MM.1S (cell line): ENCODE measurements at regions not wholly inside any gene's neighbourhood (a gene's known extent, or its start where the extent isn't known, plus 50 kb on each side); places are given as distances from the start of the nearest gene placed in this dataset.

Experiments
- DNase-seq: peaks from one replicate; pipeline ENCODE4 v3.0.0-alpha.2; 2015
- H2AFZ ChIP-seq: fragments of 300-600 bp; sonication (generic); 2 replicates; pipeline ENCODE4 v1.6.0; 2016; ENCODE audit warnings: antibody characterized with exemption, low read length
- H3F3A ChIP-seq: fragments of 300-600 bp; sonication (generic); 2 replicates; pipeline ENCODE4 v1.6.1; 2016; ENCODE audit warnings: mild to moderate bottlenecking, antibody characterized with exemption, low read length, moderate library complexity, mixed read lengths; ENCODE audit not compliant: insufficient read depth
- H3K27ac ChIP-seq: fragments of 300-600 bp; sonication (generic); 2 replicates; pipeline ENCODE4 v1.5.1; 2016; ENCODE audit warnings: mild to moderate bottlenecking, low read length
- H3K27me3 ChIP-seq: fragments of 300-600 bp; sonication (generic); replicated peaks from 2 replicates; pipeline ENCODE4 v1.6.0; 2016; ENCODE audit warnings: low read length; ENCODE audit not compliant: insufficient read depth
- H3K36me3 ChIP-seq: fragments of 300-600 bp; sonication (generic); replicated peaks from 2 replicates; pipeline ENCODE4 v1.6.1; 2016; ENCODE audit warnings: mild to moderate bottlenecking, low read length, mixed read lengths; ENCODE audit not compliant: insufficient read depth
- H3K4me1 ChIP-seq: fragments of 300-600 bp; sonication (generic); 2 replicates; pipeline ENCODE4 v1.6.1; 2016; ENCODE audit warnings: low read length, mixed read lengths
- H3K4me2 ChIP-seq: fragments of 300-600 bp; sonication (generic); 2 replicates; pipeline ENCODE4 v1.6.0; 2016; ENCODE audit warnings: low read depth, low read length
- H3K4me3 ChIP-seq: fragments of 300-600 bp; sonication (generic); 2 replicates; pipeline ENCODE4 v1.5.1; 2016; ENCODE audit warnings: low read length, mixed read lengths
- H3K79me2 ChIP-seq: fragments of 300-600 bp; sonication (generic); 2 replicates; pipeline ENCODE4 v1.6.1; 2016; ENCODE audit warnings: mixed run types, low read length, mixed read lengths
- H3K9ac ChIP-seq: fragments of 300-600 bp; sonication (generic); 2 replicates; pipeline ENCODE4 v1.6.1; 2016; ENCODE audit warnings: low read length, mixed read lengths
- H3K9me2 ChIP-seq: fragments of 300-600 bp; sonication (generic); replicated peaks from 2 replicates; pipeline ENCODE4 v1.6.1; 2016; ENCODE audit warnings: mild to moderate bottlenecking, low read length, mixed read lengths; ENCODE audit not compliant: insufficient read depth
- H3K9me3 ChIP-seq: fragments of 300-600 bp; sonication (generic); replicated peaks from 2 replicates; pipeline ENCODE4 v1.6.1; 2016; ENCODE audit warnings: mild to moderate bottlenecking, low read length, mixed read lengths; ENCODE audit not compliant: insufficient read depth
- H4K20me1 ChIP-seq: fragments of 300-600 bp; sonication (generic); 2 replicates; pipeline ENCODE4 v1.6.1; 2016; ENCODE audit warnings: mild to moderate bottlenecking, low read length, moderate library complexity, mixed read lengths; ENCODE audit not compliant: insufficient read depth
- EZH2 ChIP-seq: fragments of 300-600 bp; sonication (generic); optimal IDR thresholded peaks from 2 replicates; pipeline ENCODE3; 2017; ENCODE audit warnings: low read depth, mild to moderate bottlenecking, antibody characterized with exemption, low read length, mixed read lengths
- EZH2phosphoT487 ChIP-seq: fragments of 300-600 bp; sonication (generic); IDR thresholded peaks from 2 replicates; pipeline ENCODE4 v1.6.1; 2018; ENCODE audit warnings: antibody characterized with exemption, low read length
- TF ChIP-seq, protein P1 (sequence below): fragments of 300-600 bp; sonication (generic); IDR thresholded peaks from 2 replicates; pipeline ENCODE4 v1.5.1; 2016; ENCODE audit warnings: antibody characterized with exemption, low read length, mixed read lengths

DNA sequence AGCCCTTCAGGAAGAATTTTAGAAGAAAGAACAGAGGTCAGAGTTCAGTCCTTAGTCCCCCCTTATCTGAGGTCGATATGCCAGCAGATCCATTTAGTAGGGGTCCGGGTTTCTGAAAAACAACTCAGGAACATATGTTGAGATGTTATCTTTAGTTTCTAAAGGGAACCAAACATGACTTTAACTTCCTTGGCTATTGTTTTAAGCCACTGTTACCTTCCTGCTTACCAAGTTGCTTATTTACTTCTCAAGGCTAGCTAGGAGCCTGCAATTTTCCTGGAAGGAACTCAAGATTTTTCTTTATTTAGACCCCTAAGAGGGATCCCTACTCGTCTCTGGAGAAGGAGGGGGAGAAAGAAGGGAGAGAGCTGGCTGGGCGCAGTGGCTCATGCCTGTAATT is 54.3 kb downstream of the KCNC4 start:
- Histone ChIP-seq H3K27me3 (no peaks in the 10 kb centered on the region), H3K9me2 (no peaks in the 10 kb centered on the region), H4K20me1 (no peaks in the 10 kb centered on the region), H3K27ac (no peak overlapping the region), H3K9me3 (no peaks in the 10 kb centered on the region), H3K79me2 (no peaks in the 10 kb centered on the region), H3K4me3 (no peak overlapping the region), H3F3A (no peaks in the 10 kb centered on the region), H3K4me1 (peaks cover 11% of the 10 kb centered on the region), H3K36me3 (no peaks in the 10 kb centered on the region), H2AFZ (no peak overlapping the region), H3K9ac (no peak overlapping the region), H3K4me2 (no peak overlapping the region)
- no peak for DNase-seq
- no peak for TF ChIP-seq EZH2
- no peak for TF ChIP-seq EZH2phosphoT487
- TF ChIP-seq, protein P1, sequence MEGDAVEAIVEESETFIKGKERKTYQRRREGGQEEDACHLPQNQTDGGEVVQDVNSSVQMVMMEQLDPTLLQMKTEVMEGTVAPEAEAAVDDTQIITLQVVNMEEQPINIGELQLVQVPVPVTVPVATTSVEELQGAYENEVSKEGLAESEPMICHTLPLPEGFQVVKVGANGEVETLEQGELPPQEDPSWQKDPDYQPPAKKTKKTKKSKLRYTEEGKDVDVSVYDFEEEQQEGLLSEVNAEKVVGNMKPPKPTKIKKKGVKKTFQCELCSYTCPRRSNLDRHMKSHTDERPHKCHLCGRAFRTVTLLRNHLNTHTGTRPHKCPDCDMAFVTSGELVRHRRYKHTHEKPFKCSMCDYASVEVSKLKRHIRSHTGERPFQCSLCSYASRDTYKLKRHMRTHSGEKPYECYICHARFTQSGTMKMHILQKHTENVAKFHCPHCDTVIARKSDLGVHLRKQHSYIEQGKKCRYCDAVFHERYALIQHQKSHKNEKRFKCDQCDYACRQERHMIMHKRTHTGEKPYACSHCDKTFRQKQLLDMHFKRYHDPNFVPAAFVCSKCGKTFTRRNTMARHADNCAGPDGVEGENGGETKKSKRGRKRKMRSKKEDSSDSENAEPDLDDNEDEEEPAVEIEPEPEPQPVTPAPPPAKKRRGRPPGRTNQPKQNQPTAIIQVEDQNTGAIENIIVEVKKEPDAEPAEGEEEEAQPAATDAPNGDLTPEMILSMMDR = no peak

DNA sequence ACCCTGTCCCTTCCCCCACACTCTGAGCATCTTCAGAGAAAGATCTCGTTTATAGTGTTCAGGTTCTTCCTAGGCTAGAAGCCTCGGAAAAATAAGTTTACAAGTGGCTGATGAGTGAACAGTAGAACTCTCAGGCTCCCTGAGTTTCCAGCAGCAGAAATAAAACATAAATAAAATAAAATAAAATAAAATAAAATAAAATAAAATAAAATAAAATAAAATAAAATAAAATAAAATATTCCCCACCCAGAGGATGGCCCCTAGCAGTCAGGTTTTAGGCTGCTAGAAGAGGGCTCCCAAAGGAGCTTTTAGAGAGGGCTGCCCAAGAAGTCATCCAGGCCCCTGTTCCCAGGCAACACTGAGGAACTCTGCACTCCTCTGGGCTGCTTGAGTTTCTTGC is 55.1 kb downstream of the KCNC4 start:
- Histone ChIP-seq H3K36me3 (no peaks in the 10 kb centered on the region), H3K27me3 (no peaks in the 10 kb centered on the region), H3K79me2 (no peaks in the 10 kb centered on the region), H3K4me1 (peaks cover 6% of the 10 kb centered on the region), H2AFZ (no peak overlapping the region), H3K4me2 (no peak overlapping the region), H3F3A (no peaks in the 10 kb centered on the region), H3K4me3 (no peak overlapping the region), H4K20me1 (no peaks in the 10 kb centered on the region), H3K9me2 (no peaks in the 10 kb centered on the region), H3K27ac (no peak overlapping the region), H3K9ac (no peak overlapping the region), H3K9me3 (no peaks in the 10 kb centered on the region)
- TF ChIP-seq, protein P1 = no peak
- TF ChIP-seq EZH2 (no peak), EZH2phosphoT487 (no peak)
- no peak for DNase-seq

DNA sequence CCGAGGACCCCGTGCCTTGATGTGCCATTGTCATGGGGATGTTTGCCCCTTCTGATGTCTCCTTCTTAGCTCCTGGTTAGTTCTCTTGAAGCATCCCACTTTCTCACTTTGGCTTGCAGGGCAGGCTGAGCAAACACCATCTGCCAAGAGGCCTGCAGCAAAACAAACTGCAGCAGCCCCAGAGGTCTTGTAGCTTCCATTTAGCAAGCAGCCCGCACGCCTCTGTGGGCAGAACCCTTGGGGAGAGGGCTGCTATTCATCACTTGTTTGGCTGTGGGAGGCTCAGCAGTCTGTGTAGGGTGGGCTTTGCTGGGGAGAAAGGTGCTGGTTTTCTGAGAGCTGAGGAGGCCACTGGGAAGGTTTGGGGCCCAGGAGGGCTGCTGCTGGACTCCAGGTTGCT is 56.7 kb downstream of the KCNC4 start:
- no peak overlapping the region for H3K4me2 ChIP-seq
- H3K9me2 ChIP-seq = no peaks in the 10 kb centered on the region
- no peak overlapping the region for H3K4me3 ChIP-seq
- H3K27me3 ChIP-seq = no peaks in the 10 kb centered on the region
- H3K27ac ChIP-seq = no peak overlapping the region
- H3F3A ChIP-seq = no peaks in the 10 kb centered on the region
- H3K9ac ChIP-seq = no peak overlapping the region
- H4K20me1 ChIP-seq = no peaks in the 10 kb centered on the region
- no peak for TF ChIP-seq EZH2
- no peak for TF ChIP-seq EZH2phosphoT487
- TF ChIP-seq, protein P1 = no peak
- no peaks in the 10 kb centered on the region for H3K36me3 ChIP-seq
- H3K79me2 ChIP-seq = no peaks in the 10 kb centered on the region
- no peak overlapping the region for H2AFZ ChIP-seq
- no peak for DNase-seq
- no peaks in the 10 kb centered on the region for H3K9me3 ChIP-seq
- peaks cover 6% of the 10 kb centered on the region for H3K4me1 ChIP-seq
